ENCODE measurements at regions not wholly inside any gene's neighbourhood (a gene's known extent, or its start where the extent isn't known, plus 50 kb on each side); places are given as distances from the start of the nearest gene placed in this dataset.

GRCh38 chr2:129803871-129804270 is 175.6 kb upstream of the RAB6C start:
- no peak for TF ChIP-seq CTCF (optimal IDR thresholded peaks at IDR 0.05 in 1 of 3, IDR thresholded peaks at IDR 0.05 in 1 of 3, conservative IDR thresholded peaks at IDR 0.05 in 1 of 3; ENCODE audit: extremely low read depth in 1 of 3, insufficient read depth in 2 of 3, low read length in 3 of 3)
- TF ChIP-seq EZH2 (IDR thresholded peaks at IDR 0.05; ENCODE audit: low read length), result no peak
